ENCODE measurements at regions not wholly inside any gene's neighbourhood (a gene's known extent, or its start where the extent isn't known, plus 50 kb on each side); places are given as distances from the start of the nearest gene placed in this dataset.
A peak's percentile ranks its signal among the peaks of the same experiment; 100 is the strongest.
"Not testable (repeated sequence)": the region's sequence is repeated elsewhere in the genome, so short reads cannot be mapped to it uniquely, and the experiment has no call there.

DNA sequence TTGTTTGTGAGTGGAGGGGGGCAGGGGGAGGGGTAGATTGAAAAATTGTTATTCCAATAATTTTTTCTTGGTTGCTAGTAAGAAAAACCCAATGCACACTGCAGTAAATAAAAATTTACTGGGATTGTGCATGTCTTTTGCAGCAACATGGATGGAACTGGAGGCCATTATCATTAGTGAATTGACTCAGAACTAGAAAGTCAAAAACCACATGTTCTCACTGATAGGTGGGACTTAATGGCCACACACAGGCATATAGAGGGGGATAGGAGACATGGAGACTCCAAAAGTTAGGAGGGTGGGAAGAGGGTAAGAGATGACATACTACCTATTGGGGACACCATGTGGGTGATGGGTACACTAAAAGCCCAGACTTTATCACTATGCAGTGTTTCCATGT lies 67.2 kb downstream of the BUB3 start:
- DNase-seq, result no peak

DNA sequence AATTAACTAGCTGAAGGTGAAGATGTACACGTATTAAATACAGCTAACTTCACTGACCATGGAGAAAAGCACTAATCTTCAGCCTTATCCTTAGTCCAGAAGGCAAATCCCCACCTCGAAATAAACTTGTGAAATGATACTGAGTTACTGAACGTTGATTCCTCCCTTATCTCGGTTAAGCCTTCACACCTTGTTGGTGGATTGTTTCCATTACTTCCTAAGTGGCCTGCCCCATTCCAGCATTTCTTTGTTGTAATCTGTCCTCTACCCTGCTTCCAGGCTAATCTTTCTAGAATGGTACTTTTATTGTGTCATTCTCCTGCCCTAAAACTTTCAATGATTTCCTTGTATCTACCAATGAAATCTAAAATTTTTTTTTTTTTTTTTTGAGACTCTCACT lies 68.6 kb downstream of the BUB3 start:
- DNase-seq, result no peak

DNA sequence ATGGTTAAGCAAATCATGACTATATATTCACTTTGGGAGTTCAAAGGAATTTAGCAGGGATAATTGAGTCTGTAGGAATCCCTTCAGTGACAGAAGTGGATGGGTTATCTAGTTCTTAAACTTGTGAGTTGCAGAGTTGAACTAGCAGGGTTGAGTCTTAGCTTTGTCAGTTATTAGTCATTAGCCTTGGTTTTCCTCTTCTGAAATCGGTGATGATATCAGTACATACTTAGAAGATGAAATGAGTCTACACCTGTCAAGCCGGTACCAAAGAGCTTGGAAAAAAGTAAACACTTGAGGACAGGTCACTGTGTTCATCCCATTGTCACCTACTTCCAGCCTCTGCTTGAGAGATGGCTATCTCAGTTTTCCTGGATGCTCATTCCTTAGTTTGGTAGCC lies 73.5 kb downstream of the BUB3 start:
- no peak for DNase-seq

DNA sequence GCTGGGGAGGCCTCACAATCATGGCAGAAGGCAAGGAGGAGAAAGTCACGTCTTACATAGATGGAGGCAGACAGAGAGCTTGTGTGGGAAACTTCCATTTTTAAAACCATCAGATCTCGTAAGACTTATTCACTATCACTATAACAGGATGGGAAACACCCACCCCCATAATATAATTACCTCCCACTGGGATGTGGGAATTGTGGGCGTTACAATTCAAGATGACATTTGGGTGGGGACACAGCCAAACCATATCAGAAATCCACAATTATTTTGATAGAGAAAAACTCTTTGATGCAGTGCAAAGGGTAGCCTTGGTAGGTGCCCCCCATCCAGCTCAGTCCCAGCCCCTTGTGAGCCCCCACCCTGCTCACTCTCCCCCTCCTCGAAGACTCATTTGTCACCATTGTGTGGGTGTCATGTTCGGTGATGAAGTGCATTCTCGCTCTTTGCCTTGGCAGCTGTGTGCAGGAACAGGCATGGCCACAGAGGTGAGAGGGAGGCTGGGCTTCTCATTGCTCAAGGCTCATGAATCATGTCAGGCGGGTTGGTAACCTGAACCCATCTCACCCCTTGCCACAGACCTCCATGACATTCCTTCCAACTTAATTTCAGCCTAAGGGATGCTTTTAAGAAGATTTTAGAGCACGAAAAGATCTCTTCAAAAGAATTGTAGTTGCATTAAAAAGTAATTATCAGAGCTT lies 75.9 kb downstream of the BUB3 start:
- DNase-seq, result no peak

DNA sequence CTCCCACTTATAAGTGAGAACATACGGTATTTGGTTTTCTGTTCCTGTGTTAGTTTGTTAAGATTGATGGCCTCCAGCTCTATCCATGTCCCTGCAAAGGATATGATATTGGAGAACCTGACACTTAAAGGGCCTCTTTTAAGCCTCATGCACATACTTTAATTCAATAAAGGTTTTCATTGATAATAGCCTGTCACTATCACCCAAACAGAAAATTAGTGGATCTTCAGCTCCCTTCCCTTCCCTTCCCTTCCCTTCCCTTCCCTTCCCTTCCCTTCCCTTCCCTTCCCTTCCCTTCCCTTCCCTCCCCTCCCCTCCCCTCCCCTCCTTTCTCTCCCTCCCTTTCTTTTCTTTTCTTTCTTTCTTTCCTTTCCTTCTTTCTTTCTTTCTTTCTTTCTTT lies 78.7 kb downstream of the BUB3 start:
- not testable (repeated sequence) for DNase-seq

GRCh38 chr10:123235014-123235413 lies 80.8 kb downstream of the BUB3 start:
- not testable (repeated sequence) for DNase-seq

DNA sequence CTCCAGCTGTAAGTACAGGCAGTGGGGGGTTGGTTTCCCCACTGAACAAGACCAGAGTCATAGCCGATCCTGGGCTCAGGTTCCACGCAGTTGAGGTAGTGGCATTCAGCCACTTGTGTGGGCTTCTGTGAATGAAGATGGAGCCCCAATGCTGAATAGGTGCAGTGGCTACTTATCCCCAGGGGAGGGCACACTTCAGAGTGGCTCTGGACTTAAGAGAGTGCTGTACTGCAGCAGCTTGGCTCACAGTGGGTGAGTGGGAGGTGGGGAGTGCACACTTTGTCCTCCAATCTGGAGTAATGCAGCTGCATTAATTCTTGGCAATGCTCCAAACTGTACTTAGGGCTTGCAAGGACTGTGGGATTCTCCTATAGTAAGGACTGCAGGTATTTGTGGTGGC lies 81.9 kb downstream of the BUB3 start:
- no peak for DNase-seq

GRCh38 chr10:123240250-123240649 lies 86.0 kb downstream of the BUB3 start:
- DNase-seq, result no peak

GRCh38 chr10:123240776-123241175 lies 86.6 kb downstream of the BUB3 start:
- no peak for DNase-seq

DNA sequence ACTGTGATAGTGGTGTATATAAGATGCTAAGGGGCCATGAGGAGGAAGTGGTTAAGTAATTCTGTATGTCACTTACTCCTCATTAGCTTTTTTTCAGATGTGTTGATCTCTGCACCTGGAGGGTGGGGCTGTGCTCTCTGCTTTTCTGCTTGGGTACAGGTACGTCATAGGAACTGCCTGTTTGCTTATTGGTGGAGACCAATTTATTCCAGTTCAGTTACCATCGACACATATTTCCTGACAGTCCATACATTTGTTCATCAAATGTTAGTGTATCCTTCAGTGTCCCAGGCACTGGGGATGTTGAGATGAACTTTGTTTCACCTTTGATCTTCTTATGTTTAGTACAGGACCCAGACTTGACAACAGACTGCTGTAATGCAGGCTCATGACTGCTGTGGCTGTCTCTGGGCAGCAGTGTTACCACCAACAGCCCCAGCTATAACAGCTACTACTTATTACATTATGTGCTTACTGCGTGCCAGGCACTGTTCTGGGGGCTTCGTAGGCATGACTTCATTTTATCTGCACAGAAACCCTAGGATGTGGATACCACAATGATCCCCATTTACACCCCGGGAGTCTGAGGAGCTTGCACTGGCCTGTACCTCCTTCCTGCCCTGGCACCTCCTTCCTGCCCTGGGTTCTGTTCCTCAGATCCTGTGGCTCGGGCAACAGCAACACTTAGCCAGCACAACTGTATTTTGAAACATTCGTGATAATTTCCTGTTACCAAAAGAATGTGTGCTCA lies 87.4 kb downstream of the BUB3 start:
- peak in 3 of 4 experiments; percentile 3 to 55 (median 52) for DNase-seq

DNA sequence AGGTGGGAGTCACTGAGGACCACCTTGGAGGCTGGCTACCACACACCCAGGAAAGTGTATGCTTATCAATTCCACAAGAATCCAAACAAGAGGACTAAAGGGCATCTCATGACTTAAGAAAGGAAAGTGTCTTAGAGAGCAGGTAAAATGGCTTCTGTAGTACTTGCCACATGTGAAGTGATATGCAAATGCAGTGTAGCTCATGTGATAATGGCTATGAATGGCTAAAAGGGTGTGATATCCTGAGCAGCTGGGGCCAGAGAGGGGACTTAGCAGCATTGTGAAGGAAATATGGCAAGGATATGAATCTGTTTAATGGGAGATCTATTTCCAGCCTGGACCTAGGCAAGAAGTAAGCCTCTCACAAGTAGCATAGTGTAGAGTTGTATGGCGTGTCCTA lies 90.5 kb downstream of the BUB3 start:
- no peak for DNase-seq

DNA sequence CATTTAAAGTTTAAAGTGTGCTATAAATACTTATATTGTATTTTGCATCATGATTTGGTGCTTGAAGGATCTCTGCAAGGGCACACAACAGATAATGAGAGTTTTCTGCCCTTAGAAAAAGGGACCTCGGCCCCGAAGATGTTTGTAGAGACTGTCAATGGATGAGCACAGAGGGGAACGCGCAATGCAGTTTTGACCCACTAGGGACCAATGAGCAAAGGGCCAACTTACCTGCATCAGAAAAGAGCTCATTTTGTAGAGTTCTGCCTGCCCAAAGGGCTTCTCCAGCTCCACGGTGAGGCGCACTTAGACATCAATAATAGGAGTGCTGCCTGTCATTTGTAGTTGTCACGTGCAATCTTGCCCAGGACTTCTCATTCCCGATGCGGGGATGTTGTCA lies 91.1 kb downstream of the BUB3 start:
- DNase-seq, result no peak

DNA sequence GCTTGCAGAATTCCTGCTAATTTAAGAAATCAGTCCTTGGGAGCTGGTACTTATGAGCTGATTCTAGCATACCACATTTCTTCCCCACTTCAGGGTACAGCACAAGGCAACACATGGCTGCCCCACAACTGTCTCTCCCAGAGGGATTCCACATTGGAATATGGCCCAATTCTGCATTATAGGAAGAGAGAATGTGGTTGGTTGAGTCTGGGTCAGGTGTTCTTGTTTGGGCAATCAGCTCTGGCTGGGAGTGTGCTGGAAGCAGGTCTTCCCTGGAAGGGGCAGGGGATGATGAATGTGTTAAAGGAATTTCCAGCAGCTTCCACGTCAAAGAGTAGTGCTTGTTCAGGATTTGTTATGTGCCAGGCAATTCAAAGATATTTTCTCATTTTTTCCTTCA lies 95.7 kb downstream of the BUB3 start:
- no peak for DNase-seq

DNA sequence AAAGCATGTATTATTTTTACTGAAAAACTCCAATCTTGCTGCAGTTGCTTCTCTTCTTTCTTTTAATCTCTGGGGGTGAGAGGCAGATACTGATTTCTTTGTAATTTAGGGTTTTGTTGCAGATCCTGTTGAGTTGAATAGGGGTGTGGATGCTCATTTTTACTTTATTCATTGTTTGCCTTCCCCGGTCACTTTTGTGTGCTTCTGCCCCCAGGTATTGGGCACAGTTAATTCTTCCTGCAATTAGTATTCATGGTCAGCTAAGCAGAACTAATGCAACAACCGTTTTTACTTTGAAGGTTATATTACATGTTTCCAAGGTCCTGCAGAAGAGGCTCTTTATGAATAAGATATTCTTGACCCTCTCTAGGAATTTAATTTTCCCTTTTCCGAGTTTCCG lies 96.4 kb downstream of the BUB3 start:
- no peak for DNase-seq

- DNase-seq, result no peak
Measured at GRCh38 chr10:123252779-123253178, 98.6 kb downstream of the BUB3 start.

DNA sequence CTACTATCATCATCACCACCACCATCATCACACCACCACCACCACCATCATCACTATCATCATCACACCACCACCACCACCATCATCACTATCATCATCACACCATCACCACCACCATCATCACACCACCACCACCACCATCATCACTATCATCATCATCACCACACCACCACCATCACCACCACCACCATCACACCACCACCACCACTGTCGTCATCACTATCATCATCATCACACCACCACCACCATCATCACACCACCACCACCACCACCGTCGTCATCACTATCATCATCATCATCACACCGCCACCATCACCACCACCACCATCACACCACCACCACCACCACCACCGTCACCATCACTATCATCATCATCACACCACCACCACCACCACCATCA lies 100.1 kb downstream of the BUB3 start:
- DNase-seq, result not testable (repeated sequence)

GRCh38 chr10:123257904-123258456 lies 103.8 kb downstream of the BUB3 start:
- no peak for DNase-seq

- DNase-seq, result no peak
Measured at GRCh38 chr10:123259081-123259480, 104.9 kb downstream of the BUB3 start.

DNA sequence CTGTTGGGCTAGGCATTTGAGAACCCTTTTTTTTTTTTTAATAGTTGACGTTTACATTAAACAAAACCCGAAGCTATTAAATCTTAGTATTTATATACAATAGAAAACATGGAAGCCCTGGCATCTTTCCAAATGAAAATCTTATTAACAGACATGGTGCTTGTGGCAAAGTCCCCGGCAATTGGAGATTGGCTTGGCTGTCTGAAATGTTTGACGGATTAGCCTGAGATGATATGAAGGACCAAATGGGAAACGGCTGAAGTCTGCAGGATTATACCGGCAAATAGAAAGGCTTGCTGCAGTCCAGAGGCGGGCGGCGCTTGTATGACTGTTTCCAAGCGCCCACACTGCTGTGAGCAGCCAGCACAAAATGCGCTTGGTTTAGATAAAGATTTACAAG lies 105.6 kb downstream of the BUB3 start:
- no peak for DNase-seq

GRCh38 chr10:123262456-123262855 lies 108.3 kb downstream of the BUB3 start:
- DNase-seq, result no peak

GRCh38 chr10:123266971-123267370 lies 112.8 kb downstream of the BUB3 start:
- no peak for DNase-seq

GRCh38 chr10:123269017-123269552 lies 114.9 kb downstream of the BUB3 start:
- DNase-seq, result no peak

DNA sequence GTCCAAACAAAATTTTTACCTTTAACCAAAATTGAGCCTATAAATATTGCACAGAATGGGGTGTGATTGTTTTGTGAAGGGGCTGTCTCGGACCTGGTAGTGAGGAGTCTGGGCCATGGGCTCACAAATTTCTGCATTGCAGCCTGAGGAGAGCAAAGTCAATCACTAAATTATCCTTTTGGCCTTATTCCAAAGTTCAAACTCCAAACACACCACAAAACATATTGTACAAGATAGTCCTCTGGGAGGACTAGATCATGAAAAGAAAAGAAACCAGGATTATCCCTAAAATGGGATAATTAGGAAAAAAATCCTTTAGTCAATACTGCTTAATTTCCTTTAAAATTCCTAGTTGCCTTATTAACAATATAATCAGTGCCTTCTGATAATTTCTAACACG lies 115.5 kb downstream of the BUB3 start:
- no peak for DNase-seq

GRCh38 chr10:123270221-123270620 lies 116.0 kb downstream of the BUB3 start:
- DNase-seq, result no peak

All from activated CD4-positive, CD25-positive, alpha-beta regulatory T cell (primary cell).